ENCODE measurements at regions not wholly inside any gene's neighbourhood (a gene's known extent, or its start where the extent isn't known, plus 50 kb on each side); places are given as distances from the start of the nearest gene placed in this dataset.
"Not testable (repeated sequence)": the region's sequence is repeated elsewhere in the genome, so short reads cannot be mapped to it uniquely, and the experiment has no call there.

- no peak overlapping the region for H3K27ac ChIP-seq
- TF ChIP-seq CTCF (conservative IDR thresholded peaks at IDR 0.05), result no peak
Measured at GRCh38 chr10:28091913-28092312, 93.0 kb upstream of the ODAD2 start.

- TF ChIP-seq CTCF (conservative IDR thresholded peaks at IDR 0.05), result no peak
- H3K27ac ChIP-seq, result no peak overlapping the region
Measured at GRCh38 chr10:28090506-28090905, 91.6 kb upstream of the ODAD2 start.

GRCh38 chr10:28089467-28089866 is 90.6 kb upstream of the ODAD2 start:
- TF ChIP-seq CTCF (conservative IDR thresholded peaks at IDR 0.05), result no peak
- H3K27ac ChIP-seq, result no peak overlapping the region

- no peak overlapping the region for H3K27ac ChIP-seq
- no peak for TF ChIP-seq CTCF (conservative IDR thresholded peaks at IDR 0.05)
Measured at GRCh38 chr10:28087661-28088351, 88.9 kb upstream of the ODAD2 start.

GRCh38 chr10:28085760-28086159 is 86.9 kb upstream of the ODAD2 start:
- H3K27ac ChIP-seq, result not testable (repeated sequence)

GRCh38 chr10:28082885-28083284 is 84.0 kb upstream of the ODAD2 start:
- TF ChIP-seq CTCF (conservative IDR thresholded peaks at IDR 0.05), result no peak
- no peak overlapping the region for H3K27ac ChIP-seq

GRCh38 chr10:28082316-28082715 is 83.4 kb upstream of the ODAD2 start:
- no peak overlapping the region for H3K27ac ChIP-seq
- no peak for TF ChIP-seq CTCF (conservative IDR thresholded peaks at IDR 0.05)

- H3K27ac ChIP-seq, result no peak overlapping the region
- no peak for TF ChIP-seq CTCF (conservative IDR thresholded peaks at IDR 0.05)
Measured at GRCh38 chr10:28077889-28078288, 79.0 kb upstream of the ODAD2 start.
